LNCAP (cell line): ENCODE measurements at regions not wholly inside any gene's neighbourhood (a gene's known extent, or its start where the extent isn't known, plus 50 kb on each side); places are given as distances from the start of the nearest gene placed in this dataset.

Source experiments
- TF ChIP-seq, protein P1 (sequence below): fragments of 450-650 bp; IDR thresholded peaks from 2 replicates; pipeline ENCODE4 v1.5.1; 2017; ENCODE audit warnings: mild to moderate bottlenecking

DNA sequence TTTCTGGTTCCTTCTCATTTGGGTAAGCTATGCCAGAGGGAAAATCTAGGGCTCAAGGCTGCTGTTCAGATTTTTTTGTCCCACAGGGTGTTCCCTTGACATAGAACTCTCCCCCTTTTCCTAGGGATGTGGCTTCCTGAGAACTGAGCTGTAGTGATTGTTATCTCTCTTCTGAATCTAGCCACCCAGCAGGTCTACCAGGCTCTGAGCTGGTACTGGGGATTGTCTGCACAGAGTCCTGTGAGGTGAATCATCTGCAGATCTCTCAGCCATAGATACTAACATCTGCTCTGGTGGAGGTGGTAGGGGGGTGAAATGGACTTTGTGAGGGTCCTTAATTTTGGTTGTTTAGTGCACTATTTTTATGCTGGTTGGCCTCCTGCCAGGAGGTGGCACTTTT lies 167.3 kb upstream of the PGR start:
- TF ChIP-seq, protein P1, sequence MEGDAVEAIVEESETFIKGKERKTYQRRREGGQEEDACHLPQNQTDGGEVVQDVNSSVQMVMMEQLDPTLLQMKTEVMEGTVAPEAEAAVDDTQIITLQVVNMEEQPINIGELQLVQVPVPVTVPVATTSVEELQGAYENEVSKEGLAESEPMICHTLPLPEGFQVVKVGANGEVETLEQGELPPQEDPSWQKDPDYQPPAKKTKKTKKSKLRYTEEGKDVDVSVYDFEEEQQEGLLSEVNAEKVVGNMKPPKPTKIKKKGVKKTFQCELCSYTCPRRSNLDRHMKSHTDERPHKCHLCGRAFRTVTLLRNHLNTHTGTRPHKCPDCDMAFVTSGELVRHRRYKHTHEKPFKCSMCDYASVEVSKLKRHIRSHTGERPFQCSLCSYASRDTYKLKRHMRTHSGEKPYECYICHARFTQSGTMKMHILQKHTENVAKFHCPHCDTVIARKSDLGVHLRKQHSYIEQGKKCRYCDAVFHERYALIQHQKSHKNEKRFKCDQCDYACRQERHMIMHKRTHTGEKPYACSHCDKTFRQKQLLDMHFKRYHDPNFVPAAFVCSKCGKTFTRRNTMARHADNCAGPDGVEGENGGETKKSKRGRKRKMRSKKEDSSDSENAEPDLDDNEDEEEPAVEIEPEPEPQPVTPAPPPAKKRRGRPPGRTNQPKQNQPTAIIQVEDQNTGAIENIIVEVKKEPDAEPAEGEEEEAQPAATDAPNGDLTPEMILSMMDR, result no peak

DNA sequence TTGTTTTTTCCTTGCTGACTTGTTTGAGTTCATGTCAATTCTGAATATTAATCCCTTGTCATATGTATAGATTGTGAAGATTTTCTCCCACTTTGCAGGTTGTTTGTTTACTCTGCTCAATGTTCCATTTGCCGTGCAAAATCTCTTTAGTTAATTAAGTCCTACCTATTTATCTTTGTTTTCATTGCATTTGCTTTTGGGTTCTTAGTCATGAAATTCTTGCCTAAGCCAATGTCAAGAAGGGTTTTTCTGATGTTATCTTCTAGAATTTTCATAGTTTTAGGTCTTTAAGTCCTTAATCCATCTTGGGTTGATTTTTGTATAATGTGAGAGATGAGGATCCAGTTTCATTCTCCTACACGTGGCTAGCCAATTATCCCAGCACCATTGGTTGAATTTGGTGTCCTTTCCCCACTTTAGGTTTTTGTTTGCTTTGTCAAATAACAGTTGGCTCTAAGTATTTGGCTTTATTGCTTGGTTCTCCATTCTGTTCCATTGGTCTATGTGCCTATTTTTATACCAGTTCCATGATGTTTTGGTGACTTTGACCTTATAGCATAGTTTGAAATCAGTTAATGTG lies 163.1 kb upstream of the PGR start:
- TF ChIP-seq, protein P1, result no peak

DNA sequence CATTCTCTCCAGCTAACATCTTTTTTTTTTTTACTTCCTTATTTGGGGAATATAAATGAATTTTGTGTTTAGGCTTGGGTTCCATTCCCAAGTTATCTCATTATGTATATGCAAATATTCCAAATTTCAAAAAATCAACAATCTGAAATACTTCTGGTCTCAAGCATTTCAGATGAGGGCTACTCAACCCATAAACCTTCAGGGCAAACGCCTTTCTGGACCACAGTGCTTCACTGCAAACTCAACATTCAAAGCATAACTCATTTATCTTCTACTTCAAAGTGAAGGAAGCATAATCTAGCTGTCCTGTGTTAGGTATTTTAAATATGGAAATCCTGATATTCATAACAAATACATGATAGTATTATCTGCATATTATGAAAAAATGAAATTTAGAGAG lies 161.7 kb upstream of the PGR start:
- TF ChIP-seq, protein P1, result no peak

DNA sequence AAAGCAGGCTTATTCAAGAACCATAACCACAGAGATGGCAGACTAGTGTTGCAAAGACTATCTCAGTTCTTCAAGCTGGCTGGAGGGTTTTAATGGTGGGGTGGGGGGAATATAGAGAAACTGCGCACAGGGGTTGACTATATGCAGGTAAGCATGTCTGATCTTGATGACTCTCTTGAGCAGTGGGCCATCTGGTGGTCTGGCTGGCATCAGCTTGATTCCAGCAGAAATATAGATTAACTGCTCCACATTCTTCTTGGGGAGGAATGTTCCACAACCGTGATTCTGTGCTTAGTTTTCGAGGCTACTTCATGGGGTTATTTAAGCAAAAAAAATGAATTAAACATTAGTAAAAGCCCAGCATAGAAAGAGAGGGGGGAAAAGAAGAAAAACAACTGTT lies 158.8 kb upstream of the PGR start:
- TF ChIP-seq, protein P1, result no peak

DNA sequence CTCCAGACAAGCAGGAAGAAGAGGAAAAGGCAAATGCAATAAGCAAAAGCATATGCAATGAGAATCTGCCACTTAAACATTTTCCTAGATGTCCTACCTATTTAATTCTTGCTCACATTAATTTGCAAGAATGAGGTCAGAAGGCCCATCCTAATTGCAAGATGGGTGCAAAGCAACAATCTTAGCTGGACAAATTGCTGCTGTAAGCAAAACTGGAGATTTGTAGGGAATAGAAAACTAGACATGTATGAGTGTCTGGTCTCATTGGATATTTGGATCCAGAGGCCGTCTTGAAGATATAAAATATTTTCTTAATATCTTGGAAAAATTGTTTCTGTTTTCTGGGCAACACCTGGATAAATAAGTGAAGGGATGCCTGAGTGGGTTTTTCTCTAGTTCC lies 150.1 kb upstream of the PGR start:
- TF ChIP-seq, protein P1, result no peak

DNA sequence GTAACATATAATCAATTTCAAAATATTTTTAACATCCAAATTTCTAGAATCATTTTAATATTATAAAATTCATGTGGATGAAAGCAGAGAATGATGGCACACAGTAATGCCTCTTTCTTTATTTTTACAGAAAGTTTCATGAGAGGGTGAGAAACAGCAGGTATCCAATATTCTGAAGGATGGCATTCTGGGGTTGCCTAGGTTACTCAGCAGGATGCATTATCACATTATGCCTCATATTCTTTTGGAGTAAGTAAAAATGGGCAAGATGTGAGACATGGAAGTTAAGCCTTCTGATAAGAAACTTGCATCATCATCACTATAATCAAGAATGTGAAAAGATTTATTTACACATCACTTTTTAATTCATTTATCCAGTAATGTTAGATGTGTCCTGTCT lies 148.7 kb upstream of the PGR start:
- TF ChIP-seq, protein P1, result no peak

DNA sequence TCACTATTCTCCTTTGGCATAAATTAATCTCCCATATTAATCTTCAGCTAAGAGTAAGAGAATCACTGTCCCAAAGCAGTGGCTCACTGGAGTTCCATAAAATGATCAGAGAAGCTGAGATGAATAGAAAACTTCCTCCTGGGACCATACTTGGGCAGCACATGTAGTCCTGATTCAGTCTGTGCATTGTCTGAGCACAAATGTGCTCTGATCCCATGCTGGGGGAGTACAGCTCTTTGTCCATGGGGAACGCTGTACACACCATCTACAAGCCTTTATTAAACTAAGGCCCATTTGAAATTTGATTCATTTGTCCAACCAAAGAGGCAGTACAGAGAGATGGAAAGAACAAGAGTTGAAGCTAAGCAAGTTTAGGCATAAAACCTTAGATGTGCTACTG lies 147.4 kb upstream of the PGR start:
- TF ChIP-seq, protein P1, result no peak
